GM11168 (cell line): ENCODE measurements at regions not wholly inside any gene's neighbourhood (a gene's known extent, or its start where the extent isn't known, plus 50 kb on each side); places are given as distances from the start of the nearest gene placed in this dataset.

Source experiments
- in situ Hi-C: fragments of 300-500 bp; cut with MboI; formaldehyde crosslinking; loops from one replicate; pipeline ENCODE4 v1.12.0; 2022; ENCODE audit warnings: low sequenced_read_pairs; ENCODE audit not compliant: unreplicated experiment

GRCh38 chr12:58131986-58132755, 190.8 kb downstream of the ATP23 start:
- in situ Hi-C loops = no loop called here

GRCh38 chr12:58138424-58138823, 197.1 kb downstream of the ATP23 start:
- in situ Hi-C loops = no loop called here

DNA sequence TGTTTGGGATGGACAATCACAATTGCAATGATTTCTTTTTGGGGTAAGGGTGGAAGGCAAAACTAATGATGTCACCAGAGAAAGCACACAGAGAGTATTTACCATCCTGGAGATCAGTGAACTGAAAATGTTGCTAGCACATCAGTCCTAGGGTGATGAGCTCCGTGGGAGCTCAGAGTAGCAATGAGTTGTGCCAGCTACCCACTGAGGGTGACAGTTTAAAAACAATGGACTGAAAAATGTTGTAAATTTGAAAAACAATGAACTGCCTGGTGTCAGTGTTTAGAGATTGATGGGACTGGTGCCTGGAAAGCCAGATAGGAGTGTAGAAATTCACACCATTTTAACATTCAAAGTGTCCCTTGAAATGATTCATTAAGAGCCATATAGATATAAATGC, 198.5 kb downstream of the ATP23 start:
- in situ Hi-C loops = no loop called here

GRCh38 chr12:58140395-58140794, 199.0 kb downstream of the ATP23 start:
- in situ Hi-C loops = no loop called here

GRCh38 chr12:58142991-58143390, 201.6 kb downstream of the ATP23 start:
- in situ Hi-C loops = no loop called here

DNA sequence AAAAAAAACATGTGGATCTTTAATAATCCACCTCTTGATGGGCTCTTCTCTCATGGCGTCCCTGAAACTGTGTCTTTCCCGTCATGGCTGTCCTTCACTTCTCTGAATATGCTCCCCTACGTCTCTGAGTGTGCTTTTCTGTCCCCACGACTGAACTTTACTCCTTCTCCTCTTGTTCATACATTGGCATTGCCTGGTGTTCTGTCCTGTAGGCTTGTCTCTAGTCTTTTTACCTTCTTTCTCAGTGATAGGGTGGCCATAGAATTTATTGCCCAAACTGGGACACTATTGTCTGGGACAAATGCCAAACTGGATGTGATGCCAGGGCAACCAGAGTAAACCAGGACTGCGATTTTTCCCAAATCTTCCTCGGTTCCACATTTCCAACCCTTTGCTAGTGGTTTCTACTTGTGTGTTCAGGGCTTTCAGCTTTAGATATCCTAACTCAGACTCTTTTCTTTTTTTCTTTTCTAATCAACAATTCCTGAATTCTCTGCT, 202.2 kb downstream of the ATP23 start:
- in situ Hi-C loops = no loop called here

DNA sequence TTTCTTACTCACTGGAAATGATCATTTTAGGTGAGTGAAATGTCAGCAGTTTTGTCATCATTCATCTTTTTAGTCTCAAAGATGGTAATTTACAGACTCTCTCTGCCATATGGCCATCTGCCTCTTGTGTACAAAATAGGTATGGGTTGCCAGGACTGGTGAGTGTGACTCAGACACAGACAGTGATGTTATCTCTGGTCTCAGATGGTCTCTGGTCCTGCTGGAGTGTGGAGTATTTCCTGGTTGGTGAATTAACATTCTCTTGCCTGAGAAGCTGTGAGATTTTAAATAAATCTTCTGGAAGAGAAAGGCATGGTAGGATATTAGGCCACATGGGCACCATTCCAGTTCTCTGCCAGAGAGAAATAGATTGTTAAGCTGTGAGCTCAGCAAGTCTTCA, 207.0 kb downstream of the ATP23 start:
- in situ Hi-C loops = no loop called here

GRCh38 chr12:58148976-58149375, 207.6 kb downstream of the ATP23 start:
- in situ Hi-C loops = no loop called here

DNA sequence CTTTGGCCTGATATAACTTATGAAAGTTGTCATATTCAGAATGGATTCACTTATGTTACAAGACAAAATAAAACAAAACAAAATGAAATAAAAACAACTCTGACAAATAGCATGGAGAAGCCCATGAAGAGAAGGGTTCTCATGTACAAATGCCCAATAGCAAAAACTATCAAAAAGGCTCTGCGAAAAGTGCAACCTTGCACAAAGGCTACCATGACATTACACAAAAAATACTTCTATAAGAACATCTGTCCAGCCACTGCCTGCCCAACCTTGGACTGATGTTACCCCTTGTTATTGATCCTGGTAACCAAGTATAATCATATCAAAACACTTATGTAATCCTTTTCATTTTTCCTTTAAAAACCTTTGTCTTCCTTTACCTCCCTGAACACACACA, 213.0 kb downstream of the ATP23 start:
- in situ Hi-C loops = no loop called here

DNA sequence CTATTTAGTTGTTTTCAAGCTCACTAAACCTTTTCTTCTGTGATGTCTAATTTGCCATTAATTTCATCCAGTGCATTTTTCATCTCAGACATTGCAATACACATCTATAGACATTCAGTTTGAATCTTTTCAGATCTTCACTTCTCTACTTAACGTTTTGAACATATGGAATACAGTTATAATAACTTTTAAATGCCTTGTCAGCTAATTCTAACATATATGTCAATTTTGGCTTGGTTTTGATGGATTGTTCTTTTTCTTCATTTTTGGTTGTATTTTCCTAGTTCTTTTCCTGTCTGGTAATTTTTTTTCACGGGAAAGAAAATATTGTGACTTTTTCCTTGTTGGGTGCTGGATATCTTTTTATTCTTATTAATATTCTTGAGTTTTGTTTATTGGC, 215.3 kb downstream of the ATP23 start:
- in situ Hi-C loops = no loop called here

- in situ Hi-C loops = no loop called here
Measured at GRCh38 chr12:58159941-58160340, 218.6 kb downstream of the ATP23 start.

GRCh38 chr12:58161773-58162172, 220.4 kb downstream of the ATP23 start:
- in situ Hi-C loops = no loop called here

DNA sequence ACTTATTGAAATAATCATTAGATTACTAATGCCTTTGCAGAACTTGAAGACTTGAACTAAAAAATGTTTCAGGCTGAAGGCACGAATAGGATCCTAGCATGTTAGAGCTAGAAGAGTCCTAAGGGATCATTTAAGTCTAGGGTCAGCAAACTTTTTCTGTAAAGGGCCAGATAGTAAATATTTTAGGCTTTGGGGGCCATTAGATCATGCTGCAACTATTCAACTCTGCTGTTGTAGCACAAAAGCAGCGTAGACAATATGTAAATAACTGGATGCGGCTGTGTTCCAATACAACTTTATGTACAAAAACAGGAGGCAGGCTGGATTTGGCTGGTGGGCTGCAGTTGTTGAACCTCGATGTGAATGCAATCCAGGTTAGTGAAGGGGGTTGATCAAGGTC, 221.7 kb downstream of the ATP23 start:
- in situ Hi-C loops = no loop called here

- in situ Hi-C loops = no loop called here
Measured at GRCh38 chr12:58166643-58167042, 225.3 kb downstream of the ATP23 start.

GRCh38 chr12:58167622-58168021, 226.3 kb downstream of the ATP23 start:
- in situ Hi-C loops = no loop called here

GRCh38 chr12:58169826-58170225, 228.5 kb downstream of the ATP23 start:
- in situ Hi-C loops = no loop called here

GRCh38 chr12:58171914-58172313, 230.5 kb downstream of the ATP23 start:
- in situ Hi-C loops = no loop called here

- in situ Hi-C loops = no loop called here
Measured at GRCh38 chr12:58172433-58173073, 231.2 kb downstream of the ATP23 start.

GRCh38 chr12:58174316-58174715, 232.9 kb downstream of the ATP23 start:
- in situ Hi-C loops = no loop called here

GRCh38 chr12:58176296-58176869, 235.0 kb downstream of the ATP23 start:
- in situ Hi-C loops = no loop called here

DNA sequence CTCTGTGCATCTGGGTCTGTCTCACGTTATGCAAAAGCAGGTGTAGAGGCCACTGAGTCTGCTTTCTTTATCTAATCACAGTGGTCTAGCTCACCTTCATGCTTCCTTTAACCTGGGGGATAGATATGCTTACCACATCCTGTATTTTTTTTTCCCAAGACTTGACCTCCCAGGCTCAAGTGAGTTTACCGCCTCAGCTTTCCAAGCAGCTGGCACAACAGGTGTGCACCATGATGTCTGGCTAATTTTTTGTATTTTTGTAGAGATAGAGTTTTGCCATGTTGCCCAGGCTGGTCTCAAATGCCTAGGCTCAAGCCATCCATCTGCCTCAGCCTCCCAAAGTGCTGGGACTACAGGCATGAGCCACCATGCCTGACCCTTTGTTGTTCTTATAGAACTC, 236.0 kb downstream of the ATP23 start:
- in situ Hi-C loops = no loop called here
